HepG2 (cell line): ENCODE measurements at regions not wholly inside any gene's neighbourhood (a gene's known extent, or its start where the extent isn't known, plus 50 kb on each side); places are given as distances from the start of the nearest gene placed in this dataset.

ENCODE experiments used
- ARNTL ChIP-seq: sonication (generic); formaldehyde crosslinking; IDR thresholded peaks from 2 replicates; pipeline ENCODE4 v1.4.0; 2020; ENCODE audit warnings: mild to moderate bottlenecking, missing genetic modification reagents
- CBX5 ChIP-seq: sonication (generic); formaldehyde crosslinking; IDR thresholded peaks from 2 replicates; pipeline ENCODE4 v1.4.0; 2020; ENCODE audit warnings: missing genetic modification reagents, borderline replicate concordance
- CCDC6 ChIP-seq: sonication (generic); formaldehyde crosslinking; IDR thresholded peaks from 2 replicates; pipeline ENCODE4 v1.8.1; 2022; ENCODE audit warnings: mild to moderate bottlenecking, missing genetic modification reagents, moderate library complexity
- FLYWCH1 ChIP-seq: sonication (generic); formaldehyde crosslinking; IDR thresholded peaks from 2 replicates; pipeline ENCODE4 v1.8.1; 2023; ENCODE audit warnings: mild to moderate bottlenecking, missing genetic modification reagents
- FOXO1 ChIP-seq: sonication (generic); formaldehyde crosslinking; IDR thresholded peaks from 2 replicates; pipeline ENCODE4 v1.4.0; 2020; ENCODE audit warnings: missing genetic modification reagents
- GPN1 ChIP-seq: sonication (generic); formaldehyde crosslinking; IDR thresholded peaks from 2 replicates; pipeline ENCODE4 v1.5.1; 2020; ENCODE audit warnings: missing genetic modification reagents, borderline replicate concordance
- HOXA7 ChIP-seq: sonication (generic); formaldehyde crosslinking; IDR thresholded peaks from 2 replicates; pipeline ENCODE4 v1.8.1; 2022; ENCODE audit warnings: mild to moderate bottlenecking, missing genetic modification reagents, moderate library complexity
- JUN ChIP-seq: sonication (generic); formaldehyde crosslinking; IDR thresholded peaks from 2 replicates; pipeline ENCODE4 v1.4.0; 2020; ENCODE audit warnings: mild to moderate bottlenecking, missing genetic modification reagents
- KDM5A ChIP-seq: fragments of 200-600 bp; sonication (generic); IDR thresholded peaks from 2 replicates; pipeline ENCODE4 v1.7.0; 2018; ENCODE audit warnings: antibody characterized with exemption, mild to moderate bottlenecking, low read length, borderline replicate concordance
- KMT2A ChIP-seq: sonication (generic); formaldehyde crosslinking; IDR thresholded peaks from 2 replicates; pipeline ENCODE4 v1.4.0; 2020; ENCODE audit warnings: missing genetic modification reagents
- NKX3-1 ChIP-seq: sonication (generic); formaldehyde crosslinking; IDR thresholded peaks from 2 replicates; pipeline ENCODE4 v1.5.0; 2020; ENCODE audit warnings: missing genetic modification reagents
- PHF20 ChIP-seq: sonication (generic); formaldehyde crosslinking; IDR thresholded peaks from 2 replicates; pipeline ENCODE4 v1.5.0; 2020; ENCODE audit warnings: mild to moderate bottlenecking, missing genetic modification reagents
- RELA ChIP-seq: sonication (generic); formaldehyde crosslinking; IDR thresholded peaks from 2 replicates; pipeline ENCODE4 v1.4.0; 2020; ENCODE audit warnings: missing genetic modification reagents
- SALL2 ChIP-seq: sonication (generic); formaldehyde crosslinking; IDR thresholded peaks from 2 replicates; pipeline ENCODE4 v1.8.1; 2023; ENCODE audit warnings: mild to moderate bottlenecking, missing genetic modification reagents, inconsistent platforms
- STAT5B ChIP-seq: sonication (generic); formaldehyde crosslinking; IDR thresholded peaks from 2 replicates; pipeline ENCODE4 v1.4.0; 2020; ENCODE audit warnings: missing genetic modification reagents
- ZFP82 ChIP-seq: sonication (generic); formaldehyde crosslinking; IDR thresholded peaks from 2 replicates; pipeline ENCODE4 v1.5.1; 2020; ENCODE audit warnings: mild to moderate bottlenecking, missing genetic modification reagents, borderline replicate concordance
- ZNF678 ChIP-seq: sonication (generic); formaldehyde crosslinking; IDR thresholded peaks from 2 replicates; pipeline ENCODE4 v1.4.0; 2020; ENCODE audit warnings: mild to moderate bottlenecking, missing genetic modification reagents
- TF ChIP-seq, protein P1 (sequence below): IDR thresholded peaks from 2 replicates; pipeline ENCODE4 v1.6.1; 2016; ENCODE audit warnings: control low read depth
- TF ChIP-seq, protein P2 (sequence below): sonication (generic); formaldehyde crosslinking; conservative IDR thresholded peaks from 2 replicates; pipeline ENCODE4 v1.4.0; 2020; ENCODE audit warnings: missing genetic modification reagents
- TF ChIP-seq, protein P3 (sequence below): sonication (generic); formaldehyde crosslinking; IDR thresholded peaks from 2 replicates; pipeline ENCODE4 v1.5.0; 2020; ENCODE audit warnings: missing genetic modification reagents
- TF ChIP-seq, protein P4 (sequence below): sonication (generic); formaldehyde crosslinking; IDR thresholded peaks from 2 replicates; pipeline ENCODE4 v1.4.0; 2020; ENCODE audit warnings: missing genetic modification reagents
- TF ChIP-seq, protein P5 (sequence below): sonication (generic); formaldehyde crosslinking; IDR thresholded peaks from 2 replicates; pipeline ENCODE4 v1.4.0; 2020; ENCODE audit warnings: missing genetic modification reagents, borderline replicate concordance

DNA sequence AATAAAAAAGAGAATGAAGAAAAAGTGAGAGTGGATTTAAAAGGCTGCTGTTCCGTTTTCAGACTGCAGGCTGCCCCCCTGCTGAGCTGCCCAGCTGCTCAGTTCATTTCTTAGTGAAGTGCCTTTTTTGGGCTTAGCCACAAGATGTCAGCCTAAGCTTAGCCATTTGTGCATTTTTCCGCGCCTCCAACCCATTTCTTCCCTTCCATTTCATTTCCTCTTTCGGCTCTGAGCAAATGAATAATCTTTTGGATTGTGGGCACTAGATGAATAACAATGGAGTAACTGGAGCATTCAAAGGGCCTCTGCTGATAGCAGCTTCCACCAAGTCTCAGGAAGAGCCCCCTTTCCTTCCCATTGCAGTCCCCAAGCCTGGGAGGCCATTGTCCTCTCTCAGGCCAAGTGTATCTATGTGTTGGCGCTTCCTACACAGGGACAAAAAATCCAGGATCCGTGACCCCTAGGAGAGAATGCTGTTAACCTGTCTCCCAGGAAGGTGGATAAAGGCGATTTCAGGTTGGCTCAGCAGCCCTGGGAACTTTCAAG is 83.5 kb upstream of the SPTLC3 start (continued):
- 0 out of 2 replicates have a peak, but pooled peaks have one; percentile 43 for TF ChIP-seq FOXO1 (CRISPR knock-in tag)
- no peak for TF ChIP-seq PHF20 (CRISPR knock-in tag)
- TF ChIP-seq, protein P1, sequence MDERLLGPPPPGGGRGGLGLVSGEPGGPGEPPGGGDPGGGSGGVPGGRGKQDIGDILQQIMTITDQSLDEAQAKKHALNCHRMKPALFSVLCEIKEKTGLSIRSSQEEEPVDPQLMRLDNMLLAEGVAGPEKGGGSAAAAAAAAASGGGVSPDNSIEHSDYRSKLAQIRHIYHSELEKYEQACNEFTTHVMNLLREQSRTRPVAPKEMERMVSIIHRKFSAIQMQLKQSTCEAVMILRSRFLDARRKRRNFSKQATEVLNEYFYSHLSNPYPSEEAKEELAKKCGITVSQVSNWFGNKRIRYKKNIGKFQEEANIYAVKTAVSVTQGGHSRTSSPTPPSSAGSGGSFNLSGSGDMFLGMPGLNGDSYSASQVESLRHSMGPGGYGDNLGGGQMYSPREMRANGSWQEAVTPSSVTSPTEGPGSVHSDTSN (CRISPR knock-in tag), result no peak
- no peak for TF ChIP-seq ZNF678 (CRISPR knock-in tag)
- TF ChIP-seq KDM5A, result peak; percentile 43; the same call in 1 of the 2 replicates
- no peak for TF ChIP-seq CCDC6
- no peak for TF ChIP-seq NKX3-1 (CRISPR knock-in tag)
- TF ChIP-seq, protein P2, sequence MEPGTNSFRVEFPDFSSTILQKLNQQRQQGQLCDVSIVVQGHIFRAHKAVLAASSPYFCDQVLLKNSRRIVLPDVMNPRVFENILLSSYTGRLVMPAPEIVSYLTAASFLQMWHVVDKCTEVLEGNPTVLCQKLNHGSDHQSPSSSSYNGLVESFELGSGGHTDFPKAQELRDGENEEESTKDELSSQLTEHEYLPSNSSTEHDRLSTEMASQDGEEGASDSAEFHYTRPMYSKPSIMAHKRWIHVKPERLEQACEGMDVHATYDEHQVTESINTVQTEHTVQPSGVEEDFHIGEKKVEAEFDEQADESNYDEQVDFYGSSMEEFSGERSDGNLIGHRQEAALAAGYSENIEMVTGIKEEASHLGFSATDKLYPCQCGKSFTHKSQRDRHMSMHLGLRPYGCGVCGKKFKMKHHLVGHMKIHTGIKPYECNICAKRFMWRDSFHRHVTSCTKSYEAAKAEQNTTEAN (CRISPR knock-in tag), result no peak
- TF ChIP-seq ZFP82 (CRISPR knock-in tag), result no peak
- no peak for TF ChIP-seq ARNTL
- TF ChIP-seq SALL2 (CRISPR knock-in tag), result peak; percentile 39; the same call in 1 of the 2 replicates
- TF ChIP-seq, protein P3, sequence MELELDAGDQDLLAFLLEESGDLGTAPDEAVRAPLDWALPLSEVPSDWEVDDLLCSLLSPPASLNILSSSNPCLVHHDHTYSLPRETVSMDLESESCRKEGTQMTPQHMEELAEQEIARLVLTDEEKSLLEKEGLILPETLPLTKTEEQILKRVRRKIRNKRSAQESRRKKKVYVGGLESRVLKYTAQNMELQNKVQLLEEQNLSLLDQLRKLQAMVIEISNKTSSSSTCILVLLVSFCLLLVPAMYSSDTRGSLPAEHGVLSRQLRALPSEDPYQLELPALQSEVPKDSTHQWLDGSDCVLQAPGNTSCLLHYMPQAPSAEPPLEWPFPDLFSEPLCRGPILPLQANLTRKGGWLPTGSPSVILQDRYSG (CRISPR knock-in tag), result no peak
- TF ChIP-seq, protein P4, sequence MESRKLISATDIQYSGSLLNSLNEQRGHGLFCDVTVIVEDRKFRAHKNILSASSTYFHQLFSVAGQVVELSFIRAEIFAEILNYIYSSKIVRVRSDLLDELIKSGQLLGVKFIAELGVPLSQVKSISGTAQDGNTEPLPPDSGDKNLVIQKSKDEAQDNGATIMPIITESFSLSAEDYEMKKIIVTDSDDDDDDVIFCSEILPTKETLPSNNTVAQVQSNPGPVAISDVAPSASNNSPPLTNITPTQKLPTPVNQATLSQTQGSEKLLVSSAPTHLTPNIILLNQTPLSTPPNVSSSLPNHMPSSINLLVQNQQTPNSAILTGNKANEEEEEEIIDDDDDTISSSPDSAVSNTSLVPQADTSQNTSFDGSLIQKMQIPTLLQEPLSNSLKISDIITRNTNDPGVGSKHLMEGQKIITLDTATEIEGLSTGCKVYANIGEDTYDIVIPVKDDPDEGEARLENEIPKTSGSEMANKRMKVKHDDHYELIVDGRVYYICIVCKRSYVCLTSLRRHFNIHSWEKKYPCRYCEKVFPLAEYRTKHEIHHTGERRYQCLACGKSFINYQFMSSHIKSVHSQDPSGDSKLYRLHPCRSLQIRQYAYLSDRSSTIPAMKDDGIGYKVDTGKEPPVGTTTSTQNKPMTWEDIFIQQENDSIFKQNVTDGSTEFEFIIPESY (CRISPR knock-in tag), result peak; percentile 31; the same call in 1 of the 2 replicates
- no peak for TF ChIP-seq KMT2A (CRISPR knock-in tag)
- 0 out of 2 replicates have a peak, but pooled peaks have one; percentile 35 for TF ChIP-seq JUN (CRISPR knock-in tag)
- no peak for TF ChIP-seq STAT5B (CRISPR knock-in tag)
- 0 out of 2 replicates have a peak, but pooled peaks have one; percentile 43 for TF ChIP-seq RELA (CRISPR knock-in tag)
- TF ChIP-seq, protein P5, sequence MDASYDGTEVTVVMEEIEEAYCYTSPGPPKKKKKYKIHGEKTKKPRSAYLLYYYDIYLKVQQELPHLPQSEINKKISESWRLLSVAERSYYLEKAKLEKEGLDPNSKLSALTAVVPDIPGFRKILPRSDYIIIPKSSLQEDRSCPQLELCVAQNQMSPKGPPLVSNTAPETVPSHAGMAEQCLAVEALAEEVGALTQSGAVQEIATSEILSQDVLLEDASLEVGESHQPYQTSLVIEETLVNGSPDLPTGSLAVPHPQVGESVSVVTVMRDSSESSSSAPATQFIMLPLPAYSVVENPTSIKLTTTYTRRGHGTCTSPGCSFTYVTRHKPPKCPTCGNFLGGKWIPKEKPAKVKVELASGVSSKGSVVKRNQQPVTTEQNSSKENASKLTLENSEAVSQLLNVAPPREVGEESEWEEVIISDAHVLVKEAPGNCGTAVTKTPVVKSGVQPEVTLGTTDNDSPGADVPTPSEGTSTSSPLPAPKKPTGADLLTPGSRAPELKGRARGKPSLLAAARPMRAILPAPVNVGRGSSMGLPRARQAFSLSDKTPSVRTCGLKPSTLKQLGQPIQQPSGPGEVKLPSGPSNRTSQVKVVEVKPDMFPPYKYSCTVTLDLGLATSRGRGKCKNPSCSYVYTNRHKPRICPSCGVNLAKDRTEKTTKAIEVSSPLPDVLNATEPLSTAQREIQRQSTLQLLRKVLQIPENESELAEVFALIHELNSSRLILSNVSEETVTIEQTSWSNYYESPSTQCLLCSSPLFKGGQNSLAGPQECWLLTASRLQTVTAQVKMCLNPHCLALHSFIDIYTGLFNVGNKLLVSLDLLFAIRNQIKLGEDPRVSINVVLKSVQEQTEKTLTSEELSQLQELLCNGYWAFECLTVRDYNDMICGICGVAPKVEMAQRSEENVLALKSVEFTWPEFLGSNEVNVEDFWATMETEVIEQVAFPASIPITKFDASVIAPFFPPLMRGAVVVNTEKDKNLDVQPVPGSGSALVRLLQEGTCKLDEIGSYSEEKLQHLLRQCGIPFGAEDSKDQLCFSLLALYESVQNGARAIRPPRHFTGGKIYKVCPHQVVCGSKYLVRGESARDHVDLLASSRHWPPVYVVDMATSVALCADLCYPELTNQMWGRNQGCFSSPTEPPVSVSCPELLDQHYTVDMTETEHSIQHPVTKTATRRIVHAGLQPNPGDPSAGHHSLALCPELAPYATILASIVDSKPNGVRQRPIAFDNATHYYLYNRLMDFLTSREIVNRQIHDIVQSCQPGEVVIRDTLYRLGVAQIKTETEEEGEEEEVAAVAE, result 0 out of 2 replicates have a peak, but pooled peaks have one; percentile 46
- TF ChIP-seq HOXA7 (CRISPR knock-in tag), result no peak
- TF ChIP-seq CBX5 (CRISPR knock-in tag), result peak; percentile 25; the same call in 1 of the 2 replicates
- no peak for TF ChIP-seq FLYWCH1 (CRISPR knock-in tag)
- no peak for TF ChIP-seq GPN1 (CRISPR knock-in tag)
